ENCODE measurements at regions not wholly inside any gene's neighbourhood (a gene's known extent, or its start where the extent isn't known, plus 50 kb on each side); places are given as distances from the start of the nearest gene placed in this dataset.
A peak's percentile ranks its signal among the peaks of the same experiment; 100 is the strongest.
"Not testable (repeated sequence)": the region's sequence is repeated elsewhere in the genome, so short reads cannot be mapped to it uniquely, and the experiment has no call there.

DNA sequence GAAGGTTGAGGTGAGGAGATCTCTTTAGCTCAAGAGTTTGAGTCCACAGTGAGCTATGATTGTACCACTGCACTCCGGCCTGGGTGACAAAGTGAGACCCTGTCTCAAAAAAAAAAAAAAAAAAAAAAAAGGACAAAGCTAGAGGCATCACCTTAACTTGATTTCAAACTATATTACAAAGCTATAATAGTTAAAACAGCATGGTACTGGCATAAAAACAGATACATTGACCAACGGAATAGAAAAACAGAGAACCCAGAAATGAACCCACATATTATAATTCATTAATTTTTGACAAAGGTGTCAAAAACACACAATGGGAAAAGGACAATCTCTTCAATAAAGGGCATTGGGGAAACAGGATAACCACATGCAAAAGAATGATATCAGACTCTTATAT, 50.8 kb upstream of the MBOAT1 start:
- no peak for DNase-seq

DNA sequence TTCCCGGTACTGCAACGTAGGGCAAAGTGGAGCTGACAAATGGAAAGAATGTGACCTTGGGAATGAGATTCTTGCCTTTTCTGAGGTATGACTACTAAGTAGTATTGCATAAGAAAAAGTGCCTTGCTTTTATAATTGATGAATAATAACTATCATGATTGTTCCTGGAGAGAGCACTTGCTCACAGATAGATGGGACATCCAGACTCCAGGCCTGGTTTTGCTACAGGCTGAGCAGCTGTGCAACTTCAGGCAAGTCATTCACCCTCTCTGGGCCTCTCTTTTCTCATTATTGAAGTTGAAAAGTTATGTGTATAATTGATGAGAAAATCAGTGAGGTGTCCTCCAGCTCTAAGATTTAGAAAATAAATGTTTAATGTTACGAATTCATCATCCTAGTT, 53.6 kb upstream of the MBOAT1 start:
- DNase-seq, result no peak

DNA sequence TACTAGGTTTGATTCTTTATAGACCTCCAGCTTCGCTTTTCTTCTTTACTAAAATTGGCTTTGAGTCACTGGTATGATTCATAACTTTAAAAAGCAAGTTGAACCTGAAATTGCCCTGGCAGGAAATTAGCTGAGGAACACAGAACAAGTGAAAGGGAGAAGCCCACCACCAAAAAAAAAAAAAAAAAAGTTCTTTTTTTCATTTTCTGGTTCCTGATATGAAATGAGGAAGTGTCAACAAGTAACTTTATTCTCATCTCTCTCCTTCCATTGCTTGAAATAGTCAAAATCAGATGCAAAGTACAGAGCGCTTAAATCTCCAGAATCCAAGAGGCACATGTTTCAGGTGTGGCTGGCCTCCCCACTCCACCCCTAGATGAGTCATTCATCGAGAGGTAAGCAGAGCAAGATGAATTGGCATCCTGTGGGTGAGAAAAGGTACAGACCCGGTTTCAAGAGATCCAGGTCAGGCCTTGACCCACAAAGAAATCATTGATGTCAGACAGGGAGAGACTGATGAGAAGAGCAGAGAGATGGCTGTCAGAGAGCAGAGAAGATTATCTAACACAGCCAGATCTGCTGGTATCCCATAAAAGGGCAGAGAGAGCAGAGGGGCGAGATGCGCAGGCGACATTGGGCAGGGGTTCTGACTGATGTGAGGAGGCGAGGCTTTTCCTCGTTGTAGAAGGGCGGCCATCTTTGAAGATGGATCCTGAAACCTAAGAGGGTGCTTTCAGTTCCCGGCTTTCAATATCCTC, 54.8 kb upstream of the MBOAT1 start:
- DNase-seq, result no peak

DNA sequence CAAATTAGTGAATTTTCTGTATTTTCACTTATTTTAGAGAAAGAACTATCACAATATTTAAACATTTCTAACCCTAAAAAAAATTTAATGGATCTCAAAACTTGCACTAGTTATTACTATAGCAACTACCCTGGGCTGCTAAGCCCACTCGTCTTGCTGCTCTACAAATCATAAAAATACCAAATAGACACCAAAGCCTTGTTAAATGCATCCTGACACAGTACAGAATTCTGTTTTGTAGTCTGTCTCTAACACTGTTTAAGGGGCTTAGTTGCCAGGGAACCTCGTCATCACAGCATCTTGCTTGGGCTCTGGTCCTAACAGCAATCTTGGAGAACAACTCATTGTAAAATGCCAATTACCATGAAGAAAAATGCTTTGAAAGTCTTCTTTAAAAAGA, 56.9 kb upstream of the MBOAT1 start:
- DNase-seq, result no peak

DNA sequence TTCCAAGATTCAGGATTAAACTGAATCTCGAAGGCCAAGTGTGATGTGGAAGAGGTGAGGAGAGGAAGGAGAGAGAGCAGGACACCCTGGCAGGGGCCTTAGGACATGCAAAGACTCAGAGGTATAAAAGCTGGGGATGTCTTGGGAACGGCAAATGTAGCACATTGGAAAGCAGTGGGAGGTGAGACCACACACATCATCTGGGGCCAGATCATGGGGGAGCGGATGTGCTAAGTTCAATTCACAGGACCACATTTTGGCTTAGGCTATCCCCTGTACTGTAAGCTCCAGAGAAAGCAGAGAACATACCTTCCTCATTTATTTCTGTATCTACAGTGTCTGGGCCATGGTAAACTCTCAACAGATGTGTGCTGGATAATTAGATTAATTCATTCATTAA, 59.5 kb upstream of the MBOAT1 start:
- DNase-seq, result no peak

DNA sequence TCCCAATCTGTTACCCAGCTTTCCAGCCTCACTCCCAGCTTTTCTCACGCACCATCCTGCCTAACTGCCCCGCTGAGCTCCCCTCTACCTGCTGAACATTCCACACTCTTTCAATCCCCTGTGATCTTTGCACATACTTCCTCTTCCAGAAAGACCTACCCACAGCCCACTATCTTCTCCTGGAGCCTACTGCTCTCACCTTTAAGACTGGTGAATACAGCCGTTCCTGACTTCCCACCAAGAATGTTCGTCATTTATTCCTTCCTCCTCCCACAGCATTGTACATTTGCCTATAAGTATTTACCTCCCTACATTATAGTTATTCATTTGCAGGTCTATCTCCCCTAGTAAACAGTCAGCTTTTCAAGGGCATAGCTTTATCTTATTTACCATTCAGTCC, 61.9 kb upstream of the MBOAT1 start:
- no peak for DNase-seq

DNA sequence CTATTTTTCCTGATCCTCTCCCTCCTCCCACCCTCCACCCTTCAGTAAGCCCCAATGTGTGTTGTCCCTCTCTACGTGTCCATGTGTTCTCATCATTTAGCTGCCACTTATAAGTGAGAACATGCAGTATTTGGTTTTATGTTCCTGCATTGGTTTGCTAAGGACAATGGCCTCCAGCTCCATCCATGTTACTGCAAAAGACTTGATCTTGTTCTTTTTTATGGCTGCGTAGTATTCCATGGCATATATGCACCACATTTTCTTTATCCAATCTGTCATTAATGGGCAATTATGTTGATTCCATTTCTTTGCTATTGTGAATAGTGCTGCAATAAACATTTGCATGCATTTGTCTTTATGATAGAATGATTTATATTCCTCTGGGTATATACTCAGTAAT, 63.6 kb upstream of the MBOAT1 start:
- DNase-seq, result not testable (repeated sequence)

DNA sequence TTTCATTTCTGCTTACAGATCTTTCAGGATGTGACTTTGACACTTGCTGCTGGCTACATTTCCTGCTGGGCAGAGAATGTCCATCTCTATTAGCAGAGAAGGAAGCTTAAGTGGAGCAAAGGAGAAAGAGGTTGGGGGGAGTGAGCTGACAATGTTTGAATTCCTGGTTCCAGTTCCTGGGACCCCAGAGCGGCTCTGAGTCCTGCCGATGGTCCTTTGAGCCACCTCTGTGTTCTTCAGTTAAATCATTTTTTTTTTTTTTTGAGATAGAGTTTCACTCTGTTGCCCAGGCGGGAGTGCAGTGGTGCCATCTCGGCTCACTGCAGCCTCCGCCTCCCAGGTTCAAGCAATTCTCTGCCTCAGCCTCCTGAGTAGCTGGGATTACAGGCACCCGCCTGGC, 65.5 kb upstream of the MBOAT1 start:
- not testable (repeated sequence) for DNase-seq

DNA sequence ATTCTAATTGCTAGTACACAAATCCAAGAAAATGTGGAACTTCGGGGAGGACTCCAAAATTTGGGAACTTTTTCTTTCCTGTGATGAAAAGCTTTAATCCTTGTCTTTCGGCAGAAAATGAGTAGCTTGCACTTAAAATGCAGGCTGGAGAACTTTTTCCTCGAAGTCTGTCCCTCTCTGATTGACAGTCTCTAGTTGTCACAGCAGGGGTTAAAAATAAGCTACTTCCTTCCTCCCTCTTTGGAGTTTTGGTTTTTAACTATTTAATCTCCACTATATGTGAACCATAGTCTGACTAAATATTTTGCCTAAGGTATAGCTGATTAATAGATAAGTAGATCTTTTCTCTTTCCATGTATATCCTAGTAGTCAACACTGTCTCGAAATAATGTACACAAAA, 66.8 kb upstream of the MBOAT1 start:
- DNase-seq, result no peak

DNA sequence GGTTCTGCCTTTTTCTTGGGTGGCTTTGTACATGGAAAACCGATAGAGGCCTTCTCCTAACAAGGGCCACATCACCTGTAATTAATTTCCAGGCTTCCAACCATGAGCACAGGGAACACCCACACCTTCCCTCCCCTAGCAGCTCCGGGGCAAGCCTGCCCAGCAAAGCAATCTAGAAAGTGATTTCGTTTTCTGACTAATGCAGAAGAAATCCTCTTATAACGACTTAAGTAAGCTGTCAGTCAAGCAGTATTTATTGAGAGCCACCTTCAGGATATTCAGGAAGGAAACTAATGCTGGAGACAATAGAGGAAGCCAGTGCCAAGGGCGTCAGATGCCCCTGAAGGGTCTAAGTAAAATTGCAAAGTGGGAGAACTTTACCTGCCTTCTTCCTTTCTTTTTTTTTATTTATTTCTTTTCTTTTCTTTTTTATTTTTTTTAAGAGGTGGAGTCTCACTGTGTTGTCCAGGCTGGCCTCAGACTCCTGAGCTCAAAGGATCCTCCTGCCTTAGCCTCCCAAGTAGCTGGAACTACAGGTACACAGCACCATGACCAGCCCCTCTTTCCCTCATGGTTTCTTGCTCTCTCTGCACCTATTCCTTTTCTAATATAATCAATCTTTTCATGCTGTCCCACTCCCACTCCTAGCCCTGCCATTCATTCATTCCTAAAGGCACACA, 67.5 kb upstream of the MBOAT1 start:
- DNase-seq, result no peak

DNA sequence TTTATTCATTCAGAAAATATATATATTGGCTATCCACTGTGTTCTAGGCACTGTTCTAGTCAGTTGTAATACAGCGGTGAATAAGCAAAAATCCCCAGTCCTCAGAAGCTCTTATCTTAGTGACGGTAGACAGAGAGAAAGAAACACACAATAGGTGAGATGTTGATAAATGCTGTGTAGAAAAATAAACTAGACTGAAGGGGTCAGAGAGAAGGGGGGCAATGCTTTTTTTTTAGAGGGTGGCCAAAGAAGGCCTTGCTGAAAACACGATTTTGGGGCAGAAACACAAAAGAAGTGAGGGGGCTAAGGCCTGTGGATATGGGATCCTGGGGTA, 68.0 kb upstream of the MBOAT1 start:
- no peak for DNase-seq

DNA sequence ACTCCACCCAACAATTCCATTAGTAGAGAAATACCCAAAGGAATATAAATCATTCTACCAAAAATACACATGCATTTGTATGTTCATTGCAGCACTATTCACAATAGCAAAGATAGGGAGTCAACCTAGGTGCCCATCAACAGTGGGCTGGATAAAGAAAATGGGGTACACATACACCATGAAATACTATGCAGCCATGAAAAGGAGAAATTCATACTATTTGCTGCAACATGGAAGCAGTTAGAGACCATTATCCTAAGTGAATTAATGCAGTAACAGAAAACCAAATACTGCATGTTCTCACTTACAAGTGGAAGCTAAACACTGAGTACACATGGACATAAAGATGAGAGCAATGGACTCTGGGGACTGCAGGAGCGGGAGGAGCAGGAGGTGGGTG, 72.4 kb upstream of the MBOAT1 start:
- DNase-seq, result no peak

DNA sequence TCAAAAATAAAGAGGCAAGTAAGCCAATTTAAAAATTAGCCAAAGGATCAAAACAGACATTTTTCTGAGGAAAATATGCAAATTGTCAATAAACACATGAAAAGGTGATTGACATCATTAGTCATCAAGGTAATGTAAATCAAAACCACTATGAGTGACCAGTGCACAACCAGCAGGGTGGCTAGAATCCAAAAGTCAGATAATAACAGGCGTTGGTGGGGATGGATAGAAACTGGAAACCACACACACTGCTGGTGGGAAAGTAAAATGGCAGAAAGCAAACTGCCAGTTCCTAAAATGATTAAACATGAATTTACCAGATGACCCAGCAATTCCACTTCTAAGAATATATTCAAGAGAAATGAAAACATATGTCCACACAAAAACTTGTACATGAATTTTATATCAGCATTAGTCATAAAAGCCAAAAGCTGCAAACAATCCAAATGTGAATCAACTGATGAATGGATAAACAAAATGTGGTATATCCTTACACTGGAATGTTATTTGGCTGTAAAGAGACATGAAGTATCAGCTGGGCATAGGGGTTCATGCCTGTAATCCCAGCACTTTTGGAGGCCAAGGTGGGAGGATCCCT, 74.8 kb upstream of the MBOAT1 start:
- no peak for DNase-seq

DNA sequence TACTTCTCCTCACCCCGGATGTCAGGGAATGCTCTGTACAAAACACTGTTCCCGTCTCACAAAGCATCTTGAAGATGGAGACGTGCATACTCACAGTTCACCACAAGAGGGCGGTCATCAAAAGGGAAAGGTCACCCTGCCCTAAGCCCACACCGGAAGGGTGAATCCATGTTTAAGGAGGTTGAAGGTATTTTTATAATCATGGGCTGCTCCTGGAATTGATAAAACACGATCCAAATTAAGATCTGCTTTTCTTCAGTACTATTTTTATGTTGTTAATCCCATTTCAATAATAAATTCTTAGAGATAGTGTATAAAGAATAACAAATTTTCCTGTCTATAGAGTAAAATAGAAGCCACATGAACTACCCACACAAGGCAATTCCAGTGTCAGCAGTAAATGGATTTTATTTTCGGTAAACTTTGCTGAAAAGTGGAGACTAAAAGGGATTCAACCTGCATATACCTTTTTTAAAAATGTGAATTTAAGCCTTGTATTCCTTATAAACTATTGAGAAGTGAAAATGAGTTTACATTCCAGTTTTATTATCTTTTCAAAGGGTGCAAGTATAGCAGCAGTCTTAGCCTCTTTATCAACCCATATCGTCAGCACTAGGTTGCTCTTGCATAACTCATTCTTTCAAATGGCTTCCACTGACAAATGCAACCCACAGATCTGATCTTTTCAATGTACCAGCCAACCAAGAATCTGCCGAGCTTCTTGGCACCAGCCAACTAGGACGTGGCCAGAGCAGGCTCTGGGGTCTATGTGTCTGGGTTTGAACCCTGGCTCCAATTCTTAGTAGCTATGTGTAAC, 79.7 kb upstream of the MBOAT1 start:
- DNase-seq, result peak; percentile 62

DNA sequence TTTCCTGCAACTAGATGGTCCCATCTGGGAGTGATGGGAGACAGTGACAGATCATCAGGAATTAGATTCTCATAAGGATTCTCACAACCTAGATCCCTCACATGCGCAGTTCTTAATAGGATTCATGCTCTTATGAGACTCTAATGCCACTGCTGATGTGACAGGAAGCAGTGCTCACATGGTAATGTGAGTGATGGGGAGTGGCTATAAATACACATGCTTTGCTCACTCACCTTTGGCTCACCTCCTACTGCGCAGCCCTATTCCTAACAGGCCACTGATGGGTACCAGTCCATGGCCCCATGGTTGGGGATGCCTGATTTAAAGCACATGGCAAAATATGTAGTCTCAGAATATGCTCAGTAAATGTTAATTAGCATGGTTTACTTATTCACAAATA, 80.6 kb upstream of the MBOAT1 start:
- DNase-seq, result no peak

DNA sequence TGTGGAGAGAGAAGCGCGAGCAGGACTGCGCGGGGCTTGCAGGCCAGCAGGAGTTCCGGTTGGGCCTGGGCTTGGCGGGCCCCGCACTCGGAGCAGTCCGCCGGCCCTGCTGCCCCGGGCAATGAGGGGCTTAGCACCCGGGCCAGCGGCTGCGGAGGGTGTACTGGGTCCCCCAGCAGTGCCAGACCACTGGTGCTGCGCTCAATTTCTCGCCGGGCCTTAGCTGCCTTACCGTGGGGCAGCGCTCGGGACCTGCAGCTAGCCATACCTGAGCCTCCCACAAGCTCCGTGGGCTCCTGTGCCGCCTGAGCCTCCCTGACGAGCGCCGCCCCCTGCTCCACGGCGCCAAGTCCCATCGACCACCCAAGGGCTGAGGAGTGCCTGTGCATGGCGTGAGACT, 89.0 kb upstream of the MBOAT1 start:
- no peak for DNase-seq

DNA sequence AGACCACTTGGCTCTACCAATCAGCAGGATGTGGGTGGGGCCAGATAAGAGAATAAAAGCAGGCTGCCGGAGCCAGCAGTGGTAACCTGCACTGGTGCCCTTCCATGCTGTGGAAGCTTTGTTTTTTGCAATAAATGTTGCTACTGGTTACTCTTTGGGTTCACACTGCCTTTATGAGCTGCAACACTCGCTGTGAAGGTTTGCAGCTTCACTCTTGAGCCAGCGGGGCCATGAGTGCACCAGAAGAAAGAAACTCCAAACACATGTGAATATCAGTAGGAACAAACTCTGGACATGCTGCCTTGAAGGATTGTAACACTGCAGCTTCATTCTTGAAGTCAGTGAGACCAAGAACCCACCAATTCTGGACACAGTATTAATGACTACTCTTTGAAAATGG, 89.9 kb upstream of the MBOAT1 start:
- no peak for DNase-seq

DNA sequence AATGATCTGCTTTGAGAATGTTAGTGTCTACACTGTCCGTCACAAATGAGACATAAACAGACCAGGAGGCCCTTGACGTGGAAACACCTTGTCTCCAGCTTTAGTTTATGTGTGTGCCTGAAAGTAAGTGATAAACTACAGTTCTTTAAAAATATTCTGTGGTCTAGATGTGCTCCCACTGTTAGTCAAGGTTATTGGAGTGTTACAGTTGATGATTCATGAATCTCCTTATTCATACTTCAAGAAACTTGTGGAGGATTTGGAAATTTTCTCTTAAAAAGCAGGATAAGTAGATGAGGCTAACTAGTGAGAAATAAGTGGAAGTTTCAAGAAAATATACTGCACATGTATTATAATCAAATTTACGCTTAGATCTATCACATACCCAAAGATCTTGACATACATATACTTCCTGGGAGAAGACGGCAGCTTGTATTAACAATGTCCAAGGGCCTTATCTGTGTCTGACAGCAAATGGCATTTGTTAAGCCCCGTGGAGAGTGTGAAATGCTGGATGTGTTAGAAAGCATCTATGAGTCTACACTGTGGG, 90.5 kb upstream of the MBOAT1 start:
- no peak for DNase-seq

DNA sequence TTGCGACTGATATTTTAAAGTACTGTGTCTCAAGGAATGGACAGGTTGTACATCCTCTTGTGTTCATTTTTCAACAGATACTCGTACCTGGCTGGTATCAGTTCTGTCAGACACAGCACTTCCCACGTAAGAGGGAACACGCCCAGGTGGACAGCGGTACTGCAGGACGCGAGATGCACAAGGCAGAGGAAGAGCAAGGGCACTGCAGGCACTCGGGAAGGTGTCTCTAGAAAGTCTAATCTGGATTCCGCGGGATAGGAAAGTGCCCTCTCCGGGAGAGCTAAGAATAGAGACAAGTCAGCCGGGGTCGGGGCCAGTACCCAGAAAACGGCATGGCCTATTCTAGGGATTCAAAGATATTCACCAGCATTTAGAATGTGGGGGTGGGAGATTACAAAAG, 94.2 kb upstream of the MBOAT1 start:
- DNase-seq, result no peak

DNA sequence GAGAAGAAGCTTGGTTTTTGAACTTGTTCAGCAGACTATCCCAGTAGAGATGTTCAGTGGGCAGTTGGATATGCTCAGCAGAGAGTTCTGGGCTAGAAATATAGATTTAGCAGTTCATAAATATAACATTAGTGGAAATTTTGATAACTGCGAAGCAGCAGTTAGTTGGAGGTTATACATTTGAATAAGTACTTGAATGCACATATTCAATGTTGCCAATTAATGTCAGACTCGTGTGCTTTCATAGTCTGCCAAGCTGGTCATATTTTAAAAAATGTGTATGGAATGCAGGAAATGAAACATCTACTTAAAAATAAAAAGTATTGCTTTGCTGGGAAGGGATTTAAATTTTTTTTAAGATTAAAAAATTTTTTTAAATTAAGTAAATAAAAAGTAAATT, 92.5 kb upstream of the E2F3 start:
- no peak for DNase-seq

DNA sequence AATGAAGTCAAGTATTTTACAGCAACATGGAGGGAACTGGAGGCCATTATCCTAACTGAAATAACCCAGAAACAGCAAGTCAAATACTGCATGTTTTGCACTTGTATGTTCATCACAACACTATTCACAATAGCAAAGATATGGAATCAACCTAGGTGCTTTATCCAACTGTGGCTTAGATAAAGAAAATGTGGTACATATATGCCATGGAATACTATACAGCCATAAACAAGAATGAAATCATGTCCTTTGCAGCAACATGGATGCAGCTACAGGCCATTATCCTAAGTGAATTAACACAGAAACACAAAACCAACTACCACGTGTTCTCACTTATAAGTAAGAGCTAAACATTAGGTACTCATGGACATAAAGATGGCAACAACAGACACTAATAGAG, 91.5 kb upstream of the E2F3 start:
- no peak for DNase-seq

DNA sequence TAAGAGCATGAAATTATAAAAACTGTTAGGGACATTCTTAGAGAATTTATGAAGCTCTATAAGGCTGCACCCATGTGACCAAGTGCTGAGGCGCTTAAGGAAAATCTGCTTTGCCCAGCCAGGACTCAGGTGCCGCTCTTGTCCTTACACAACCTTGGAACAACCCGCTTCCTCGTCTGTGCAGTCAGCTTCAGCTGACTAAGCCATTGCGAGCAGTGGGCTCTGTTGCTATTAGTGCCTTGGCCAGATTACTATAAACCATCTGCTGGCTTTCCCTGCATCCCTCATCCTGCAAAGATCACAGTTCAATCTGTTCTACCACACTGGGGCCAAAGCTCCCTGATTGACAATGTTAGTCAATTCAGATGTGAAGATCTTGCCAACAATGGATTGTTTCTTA, 89.1 kb upstream of the E2F3 start:
- peak; percentile 27 for DNase-seq

DNA sequence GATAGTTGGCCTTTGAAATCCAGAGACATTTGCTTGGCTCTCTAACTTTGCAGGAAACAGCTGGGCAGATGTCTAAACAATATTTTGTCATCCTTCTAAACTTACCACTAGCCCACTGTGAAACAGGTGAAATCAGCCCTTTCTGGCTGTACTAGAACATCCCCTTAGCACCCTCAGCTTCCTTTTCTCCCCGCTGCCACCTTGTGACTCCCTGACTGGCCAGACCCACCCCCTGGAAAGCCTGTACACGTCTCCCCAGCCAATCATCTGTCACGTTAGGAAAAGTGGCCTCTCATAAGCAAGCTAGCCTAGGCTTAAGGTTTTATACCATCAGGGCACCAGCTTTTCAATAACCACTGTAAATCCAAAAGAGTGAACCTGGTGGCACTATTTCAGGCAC, 88.6 kb upstream of the E2F3 start:
- DNase-seq, result no peak

All from NCI-H2171 (cell line).